Ascending aorta (tissue), 2 donors: ENCODE measurements at regions not wholly inside any gene's neighbourhood (a gene's known extent, or its start where the extent isn't known, plus 50 kb on each side); places are given as distances from the start of the nearest gene placed in this dataset.

Experiments
- DNase-seq, 2 donors: peaks; one replicate each; pipeline ENCODE4 v3.0.0-alpha.2; 2019; ENCODE audit warnings: low spot score in 2 of 2
- H3K27ac ChIP-seq, 2 donors: fragments of 200-600 bp; sonication (generic); one replicate each; pipeline ENCODE4 v1.5.1; 2016 to 2017; ENCODE audit warnings: mild to moderate bottlenecking in 1 of 2
- H3K27me3 ChIP-seq: fragments of 200-600 bp; sonication (generic); one replicate; pipeline ENCODE4 v1.5.1; 2017
- H3K36me3 ChIP-seq, 2 donors: fragments of 200-600 bp; sonication (generic); one replicate each; pipeline ENCODE4 v1.5.1; 2016
- H3K4me1 ChIP-seq, 2 donors: fragments of 200-600 bp; sonication (generic); one replicate each; pipeline ENCODE4 v1.5.1; 2016 to 2017; ENCODE audit warnings: mild to moderate bottlenecking in 1 of 2
- H3K4me3 ChIP-seq, 2 donors: fragments of 200-600 bp; sonication (generic); one replicate each; pipeline ENCODE4 v1.5.1; 2016 to 2017; ENCODE audit warnings: mild to moderate bottlenecking in 1 of 2
- H3K9me3 ChIP-seq, 2 donors: fragments of 200-600 bp; sonication (generic); one replicate each; pipeline ENCODE4 v1.5.1; 2016
- CTCF ChIP-seq, 3 experiments: fragments of 200-600 bp in 2 of 3; fragments of 450-650 bp in 1 of 3; sonication (generic) in 2 of 3; IDR thresholded peaks; one replicate each; pipeline ENCODE4 v1.5.1; 2016 to 2019; ENCODE audit warnings: antibody characterized with exemption in 3 of 3, mild to moderate bottlenecking in 1 of 3, moderate library complexity in 1 of 3
- intact Hi-C: fragments of 100-400 bp; cut with DNase I; formaldehyde crosslinking; loops from one replicate; pipeline ENCODE4 v1.15.1; 2023

- no peak for TF ChIP-seq CTCF (IDR thresholded peaks at IDR 0.05)
- Histone ChIP-seq H3K27ac (no peak overlapping the region), H3K4me3 (no peak overlapping the region), H3K4me1 (peaks cover 1 to 6% of the 10 kb centered on the region in 2 donors), H3K27me3 (no peaks in the 10 kb centered on the region), H3K36me3 (no peaks in the 10 kb centered on the region), H3K9me3 (no peaks in the 10 kb centered on the region)
- DNase-seq: no peak
- intact Hi-C loops: no loop called here
These were observed 135.4 kb upstream of the SGCD start for GRCh38 chr5:156191547-156191946.

GRCh38 chr5:156197042-156197635 is 129.8 kb upstream of the SGCD start:
- Histone ChIP-seq H3K36me3 (no peaks in the 10 kb centered on the region), H3K27me3 (no peaks in the 10 kb centered on the region), H3K4me3 (no peak overlapping the region), H3K27ac (no peak overlapping the region), H3K4me1 (no peaks in the 10 kb centered on the region), H3K9me3 (no peaks in the 10 kb centered on the region)
- DNase-seq: no peak
- TF ChIP-seq CTCF (IDR thresholded peaks at IDR 0.05): no peak
- intact Hi-C loops: no loop called here

GRCh38 chr5:156199045-156199444 is 127.9 kb upstream of the SGCD start:
- H3K27ac ChIP-seq: no peak overlapping the region
- no peak for DNase-seq
- intact Hi-C loops: no loop called here
- H3K9me3 ChIP-seq: no peaks in the 10 kb centered on the region
- H3K27me3 ChIP-seq: no peaks in the 10 kb centered on the region
- H3K4me3 ChIP-seq: no peak overlapping the region
- TF ChIP-seq CTCF (IDR thresholded peaks at IDR 0.05): no peak
- no peaks in the 10 kb centered on the region for H3K4me1 ChIP-seq
- no peaks in the 10 kb centered on the region for H3K36me3 ChIP-seq

GRCh38 chr5:156200938-156201787 is 125.8 kb upstream of the SGCD start:
- Histone ChIP-seq H3K4me3 (no peak overlapping the region), H3K4me1 (no peaks in the 10 kb centered on the region), H3K36me3 (no peaks in the 10 kb centered on the region), H3K9me3 (no peaks in the 10 kb centered on the region), H3K27ac (peak overlapping the region in 1 of 2 donors; percentile 29), H3K27me3 (no peaks in the 10 kb centered on the region)
- no peak for DNase-seq
- TF ChIP-seq CTCF (IDR thresholded peaks at IDR 0.05): no peak
- intact Hi-C loops: no loop called here

- no peaks in the 10 kb centered on the region for H3K36me3 ChIP-seq
- H3K27ac ChIP-seq: peak overlapping the region in 1 of 2 donors; percentile 29
- DNase-seq: no peak
- no peak for TF ChIP-seq CTCF (IDR thresholded peaks at IDR 0.05)
- no peaks in the 10 kb centered on the region for H3K4me1 ChIP-seq
- H3K4me3 ChIP-seq: no peak overlapping the region
- no peaks in the 10 kb centered on the region for H3K9me3 ChIP-seq
- no peaks in the 10 kb centered on the region for H3K27me3 ChIP-seq
- intact Hi-C loops: no loop called here
These were observed 125.1 kb upstream of the SGCD start for GRCh38 chr5:156201788-156202403.
